LNCAP (cell line): ENCODE measurements at regions not wholly inside any gene's neighbourhood (a gene's known extent, or its start where the extent isn't known, plus 50 kb on each side); places are given as distances from the start of the nearest gene placed in this dataset.

Experiments used
- TF ChIP-seq, protein P1 (sequence below): fragments of 450-650 bp; IDR thresholded peaks from 2 replicates; pipeline ENCODE4 v1.5.1; 2017; ENCODE audit warnings: mild to moderate bottlenecking

DNA sequence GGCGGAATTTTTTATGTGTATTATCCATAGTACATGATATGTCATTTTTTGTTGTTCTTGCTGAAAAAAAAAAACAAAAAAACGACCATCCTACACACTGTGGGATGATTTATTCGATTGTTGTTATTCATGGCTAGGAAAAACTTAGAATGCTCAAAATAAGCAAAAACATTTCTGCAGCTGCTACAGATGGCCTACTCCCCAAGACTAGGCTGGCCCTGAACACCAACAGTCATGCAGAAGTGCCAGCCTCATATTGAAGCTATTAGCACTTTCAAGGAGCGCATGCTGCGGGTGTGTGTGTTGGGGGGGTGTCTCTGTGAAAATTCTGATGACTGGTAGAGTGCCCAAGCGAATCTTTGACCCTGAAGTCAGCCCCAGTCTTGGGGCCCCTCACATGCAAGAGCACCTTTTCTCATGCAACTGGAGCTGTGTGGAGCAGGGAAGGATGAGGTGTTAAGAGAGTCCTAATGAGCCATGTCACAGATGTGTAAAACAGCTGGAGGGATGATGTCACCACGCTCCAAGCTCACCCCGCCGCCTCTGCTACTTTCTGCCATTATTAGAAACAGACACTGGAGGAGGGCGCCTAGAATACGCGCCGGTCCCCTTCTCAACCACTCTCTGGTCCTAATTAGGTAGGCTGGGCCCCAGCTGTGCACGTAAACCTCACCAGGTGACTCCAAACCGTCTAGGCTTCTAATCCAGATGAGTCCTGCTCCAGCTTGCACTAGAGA is 61.0 kb upstream of the SMIM23 start:
- TF ChIP-seq, protein P1, sequence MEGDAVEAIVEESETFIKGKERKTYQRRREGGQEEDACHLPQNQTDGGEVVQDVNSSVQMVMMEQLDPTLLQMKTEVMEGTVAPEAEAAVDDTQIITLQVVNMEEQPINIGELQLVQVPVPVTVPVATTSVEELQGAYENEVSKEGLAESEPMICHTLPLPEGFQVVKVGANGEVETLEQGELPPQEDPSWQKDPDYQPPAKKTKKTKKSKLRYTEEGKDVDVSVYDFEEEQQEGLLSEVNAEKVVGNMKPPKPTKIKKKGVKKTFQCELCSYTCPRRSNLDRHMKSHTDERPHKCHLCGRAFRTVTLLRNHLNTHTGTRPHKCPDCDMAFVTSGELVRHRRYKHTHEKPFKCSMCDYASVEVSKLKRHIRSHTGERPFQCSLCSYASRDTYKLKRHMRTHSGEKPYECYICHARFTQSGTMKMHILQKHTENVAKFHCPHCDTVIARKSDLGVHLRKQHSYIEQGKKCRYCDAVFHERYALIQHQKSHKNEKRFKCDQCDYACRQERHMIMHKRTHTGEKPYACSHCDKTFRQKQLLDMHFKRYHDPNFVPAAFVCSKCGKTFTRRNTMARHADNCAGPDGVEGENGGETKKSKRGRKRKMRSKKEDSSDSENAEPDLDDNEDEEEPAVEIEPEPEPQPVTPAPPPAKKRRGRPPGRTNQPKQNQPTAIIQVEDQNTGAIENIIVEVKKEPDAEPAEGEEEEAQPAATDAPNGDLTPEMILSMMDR: no peak

- TF ChIP-seq, protein P1: no peak
These were observed 60.4 kb upstream of the SMIM23 start for GRCh38 chr5:171725205-171725601.

DNA sequence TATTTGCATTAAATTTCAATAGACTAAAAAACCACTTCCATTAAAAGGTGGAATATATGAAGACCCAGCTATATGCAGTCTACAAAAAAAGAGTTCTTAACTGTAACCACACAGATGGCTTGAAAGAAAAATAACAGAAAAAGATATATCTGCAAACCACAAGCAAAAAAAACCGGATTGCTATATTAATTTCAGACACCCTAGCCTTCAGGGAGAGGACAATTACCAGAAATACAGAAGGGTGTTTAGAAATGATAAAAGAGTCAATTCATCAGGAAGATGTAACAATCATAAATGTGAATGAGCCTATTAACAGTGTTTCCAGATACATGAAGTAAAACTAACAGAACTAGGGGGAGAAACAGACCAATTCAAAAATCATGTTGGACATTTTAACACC is 56.9 kb upstream of the SMIM23 start:
- TF ChIP-seq, protein P1: no peak
